IPS-NIHi7 (cell line): ENCODE measurements at regions not wholly inside any gene's neighbourhood (a gene's known extent, or its start where the extent isn't known, plus 50 kb on each side); places are given as distances from the start of the nearest gene placed in this dataset.

Experiments
- DNase-seq: peaks from one replicate; pipeline ENCODE4 v3.0.0; 2012; ENCODE audit warnings: mixed read lengths; ENCODE audit errors: extremely low spot score

DNA sequence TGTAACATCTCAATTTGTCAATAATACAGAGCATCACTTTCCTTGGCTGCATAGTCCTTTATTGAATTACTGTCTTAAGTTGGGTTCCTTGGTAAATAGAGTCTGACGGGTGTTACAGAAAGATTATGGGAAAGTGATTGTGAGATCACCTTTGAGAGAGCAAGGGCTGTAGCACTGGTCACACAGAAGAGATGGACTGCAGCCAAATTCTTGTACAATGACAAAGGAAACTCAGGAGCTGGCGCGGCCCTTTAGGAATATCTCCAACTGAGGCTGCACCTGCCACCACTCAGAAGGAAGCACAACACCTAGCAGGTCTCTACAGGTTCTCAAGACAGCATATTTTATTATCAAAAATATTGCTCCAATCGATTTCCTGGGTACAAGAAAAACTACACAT lies 350.0 kb upstream of the ISL1 start:
- no peak for DNase-seq

DNA sequence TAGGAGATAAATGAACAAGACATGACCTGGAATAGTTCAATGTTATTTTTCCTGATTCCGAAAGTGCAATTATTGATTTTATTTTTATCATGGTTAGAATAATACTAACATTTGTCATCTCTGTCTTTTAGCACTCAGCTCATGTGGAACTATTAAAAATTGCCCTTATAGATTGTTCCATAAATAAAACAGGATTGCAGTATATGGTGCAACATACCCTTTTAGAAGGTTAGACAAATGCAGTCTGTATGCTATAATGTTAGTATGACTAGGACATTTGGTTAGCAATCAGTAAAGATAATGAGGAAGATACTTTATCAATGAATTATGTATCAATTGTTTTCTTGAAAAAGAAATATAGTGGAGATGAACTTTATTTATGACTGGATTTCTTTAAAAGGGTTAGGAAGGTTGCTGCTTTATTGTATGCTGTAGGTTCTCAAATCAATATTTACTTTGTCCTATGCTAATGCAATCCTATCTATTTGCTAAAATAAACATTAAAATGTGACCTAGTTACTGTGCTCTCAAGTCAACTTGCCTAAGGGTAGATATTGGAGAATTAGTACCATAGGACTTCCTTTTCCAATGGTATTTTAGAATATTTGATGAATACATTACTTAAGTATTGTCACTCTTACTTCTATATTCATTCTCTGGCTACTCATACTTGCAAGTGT lies 348.9 kb upstream of the ISL1 start:
- DNase-seq = no peak

DNA sequence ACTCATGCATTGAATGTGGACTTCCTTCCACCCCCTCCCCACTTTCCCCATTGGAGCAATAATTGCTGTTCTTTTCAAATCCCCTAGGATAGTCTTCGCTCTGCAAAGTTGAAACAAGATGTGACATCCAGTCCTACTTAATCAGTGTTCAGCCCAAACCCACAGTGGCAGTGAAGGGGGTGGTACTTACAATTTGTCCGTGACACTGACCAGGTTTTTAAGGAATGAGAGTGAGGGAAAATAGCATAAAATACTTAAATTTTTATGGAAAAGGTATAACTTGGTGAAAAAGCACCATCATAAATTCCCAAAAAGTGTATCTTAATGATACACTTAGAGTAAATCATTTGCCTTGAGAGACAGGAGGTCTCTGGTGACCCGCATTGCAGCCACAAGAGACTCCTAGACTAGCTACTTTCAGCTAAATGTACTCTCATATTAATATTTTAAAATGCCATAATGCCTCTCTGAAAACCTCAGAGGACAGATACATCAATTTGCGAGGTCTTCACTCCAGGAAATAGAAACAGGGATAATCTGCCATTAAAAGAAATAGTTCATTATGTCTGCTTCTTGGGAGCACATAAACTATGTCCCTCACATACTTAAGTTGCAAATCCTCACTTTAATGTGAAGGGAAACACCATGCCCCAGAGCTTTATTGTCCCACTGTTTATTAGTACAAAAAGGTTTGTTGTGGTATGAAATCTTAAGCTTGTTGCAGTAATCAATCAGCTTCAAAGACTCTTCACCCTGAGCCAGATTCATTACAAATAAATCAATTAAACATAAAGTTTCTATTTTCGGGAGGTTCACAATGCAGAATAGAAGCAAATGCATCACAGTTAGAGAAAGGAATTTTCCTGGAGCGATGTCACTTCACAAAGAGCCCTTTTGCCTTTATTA lies 343.6 kb upstream of the ISL1 start:
- no peak for DNase-seq

DNA sequence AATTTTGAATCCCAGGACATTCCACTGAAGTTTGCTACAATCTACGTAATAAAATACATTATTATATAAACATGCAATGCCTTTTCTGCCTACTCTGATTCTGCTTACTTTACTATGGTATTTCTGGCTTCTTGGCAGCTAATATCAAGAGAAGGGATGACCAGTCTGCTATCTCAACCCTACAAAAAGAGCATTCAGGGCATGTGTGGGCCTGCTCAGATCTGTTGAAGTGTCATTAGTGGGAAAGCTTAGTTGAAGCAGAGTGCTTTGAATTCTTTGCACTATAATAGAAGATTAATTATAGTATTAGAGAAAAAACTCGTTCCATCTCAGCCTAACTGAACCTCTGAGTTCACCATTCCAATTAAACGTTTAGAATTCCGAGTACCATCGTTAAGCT lies 339.5 kb upstream of the ISL1 start:
- DNase-seq = no peak

DNA sequence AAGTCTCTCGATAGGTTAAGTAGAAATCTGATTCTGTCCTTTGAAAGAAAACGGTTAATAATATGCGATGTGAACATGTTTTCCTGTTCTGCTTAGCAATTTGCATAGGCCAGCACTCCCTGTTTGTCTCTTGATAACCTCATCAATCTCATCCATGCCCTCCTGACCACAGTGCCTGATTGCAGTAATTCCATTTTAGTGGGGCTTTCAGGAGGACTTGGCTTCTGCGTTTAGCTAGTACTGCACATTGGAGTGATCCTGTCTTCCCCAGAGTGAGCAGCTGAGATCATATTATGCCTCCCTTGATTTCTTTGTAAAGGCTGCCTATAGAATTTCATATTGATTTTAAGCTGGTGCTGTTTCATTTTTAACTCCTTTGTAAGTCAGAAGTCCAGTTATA lies 335.9 kb upstream of the ISL1 start:
- no peak for DNase-seq

DNA sequence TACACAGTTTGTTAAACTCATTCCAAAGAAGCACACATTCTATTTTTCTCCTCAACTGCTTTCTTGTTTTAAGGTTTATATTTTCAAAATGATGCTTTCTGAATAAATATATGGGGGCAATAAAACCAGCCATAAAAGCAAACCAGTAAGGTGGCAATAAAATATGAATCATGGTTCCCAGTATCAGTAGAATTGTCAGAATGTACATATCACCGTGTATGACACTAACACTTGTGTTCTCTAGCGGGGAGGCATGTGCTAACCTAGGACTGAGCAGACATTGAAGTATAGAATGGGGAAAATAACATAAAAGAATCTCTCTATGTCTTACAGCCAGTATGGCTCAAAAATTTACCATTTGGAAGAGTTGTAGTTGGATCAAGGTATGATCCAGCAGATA lies 329.9 kb upstream of the ISL1 start:
- no peak for DNase-seq

DNA sequence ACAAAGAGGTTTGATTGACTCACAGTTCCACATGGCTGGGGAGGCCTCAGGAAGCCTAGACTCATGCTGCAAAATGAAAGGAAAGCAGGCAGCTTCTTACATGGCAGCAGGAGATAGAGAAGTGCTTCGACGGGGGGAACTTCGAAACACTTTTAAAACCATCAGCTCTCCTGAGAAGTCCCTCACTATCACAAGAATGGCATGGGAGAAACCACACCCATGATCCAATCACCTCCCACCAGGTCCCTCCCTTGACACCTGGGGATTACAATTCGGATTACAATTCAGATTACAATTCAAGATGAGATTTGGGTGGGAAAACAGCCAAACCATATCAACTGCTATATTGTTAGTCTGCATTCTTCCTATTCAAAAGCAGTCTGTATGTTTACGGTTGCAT lies 322.3 kb upstream of the ISL1 start:
- no peak for DNase-seq

DNA sequence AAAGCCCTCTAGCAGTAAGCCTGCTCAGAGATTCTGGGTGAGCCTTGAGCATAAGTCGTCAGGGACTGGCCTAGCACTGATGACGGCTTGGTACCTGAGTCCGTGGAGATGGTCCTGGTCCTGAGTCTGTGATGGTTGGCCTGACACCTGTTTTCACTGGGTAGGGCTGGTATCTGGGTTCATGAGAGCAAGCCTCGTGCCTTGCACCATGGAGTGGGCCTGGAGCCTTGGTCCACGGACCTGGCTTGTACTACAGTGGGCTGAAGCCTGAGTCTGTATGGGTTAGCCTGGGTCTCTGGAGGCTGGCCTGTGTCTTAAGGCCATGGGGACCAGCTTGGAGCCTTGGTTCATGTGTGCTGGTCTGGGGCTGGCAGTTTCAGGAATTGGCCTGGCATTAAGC lies 310.3 kb upstream of the ISL1 start:
- no peak for DNase-seq

DNA sequence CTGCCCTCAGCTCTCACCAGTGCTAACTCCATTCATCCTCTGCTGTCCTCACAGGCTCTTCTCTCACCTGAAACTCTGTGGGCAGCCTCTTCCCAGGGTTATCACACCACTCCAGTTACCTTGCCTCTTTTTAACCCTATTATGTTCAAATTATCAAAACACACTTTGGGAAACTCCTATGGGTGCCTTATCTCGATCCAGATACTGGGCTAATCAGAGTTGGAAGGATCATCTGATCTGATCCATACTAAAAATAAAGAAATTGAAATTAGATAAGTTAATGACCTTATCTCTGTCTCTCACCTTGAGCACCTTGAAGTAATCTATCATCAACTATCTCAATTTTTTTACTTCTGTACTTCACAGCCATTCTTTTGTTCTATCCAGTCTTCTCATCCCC lies 300.5 kb upstream of the ISL1 start:
- peak; percentile 12 for DNase-seq

DNA sequence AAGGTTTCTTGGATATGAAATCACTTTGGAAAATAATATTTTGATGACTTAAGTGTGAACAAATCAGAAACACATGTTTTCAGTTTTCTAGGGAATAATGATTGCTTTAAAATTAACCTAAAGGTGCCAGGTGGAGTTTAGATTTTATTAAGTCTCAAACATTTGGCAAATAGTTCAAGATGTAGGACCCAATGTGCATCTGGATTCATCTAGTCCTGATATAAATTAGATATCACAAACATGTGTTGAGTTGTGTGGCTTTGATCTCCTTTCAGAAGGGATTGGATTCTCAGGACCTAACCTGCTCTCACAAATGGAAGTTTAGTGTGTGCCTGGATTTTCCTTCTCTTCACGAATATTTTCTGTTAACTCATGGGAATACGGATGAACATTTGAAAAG lies 291.4 kb upstream of the ISL1 start:
- no peak for DNase-seq

DNA sequence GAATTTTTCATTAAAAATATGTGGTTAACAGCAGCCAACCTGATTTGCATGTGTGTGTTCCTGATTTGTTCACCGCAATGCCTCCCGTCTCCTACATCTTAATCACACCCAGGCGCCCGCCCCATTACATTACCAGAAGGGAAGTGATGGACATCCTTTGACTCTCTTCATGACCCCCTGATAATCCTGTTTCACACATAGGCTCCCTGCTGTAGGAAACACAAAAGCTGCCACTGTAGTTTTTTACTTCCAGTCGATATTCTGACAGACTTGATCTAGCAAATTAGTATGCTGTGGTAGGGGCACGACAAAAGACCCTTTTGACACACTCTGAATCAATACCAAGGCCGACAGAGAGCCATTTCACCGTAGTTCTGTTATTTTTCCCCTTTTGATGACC lies 287.8 kb upstream of the ISL1 start:
- DNase-seq = no peak

DNA sequence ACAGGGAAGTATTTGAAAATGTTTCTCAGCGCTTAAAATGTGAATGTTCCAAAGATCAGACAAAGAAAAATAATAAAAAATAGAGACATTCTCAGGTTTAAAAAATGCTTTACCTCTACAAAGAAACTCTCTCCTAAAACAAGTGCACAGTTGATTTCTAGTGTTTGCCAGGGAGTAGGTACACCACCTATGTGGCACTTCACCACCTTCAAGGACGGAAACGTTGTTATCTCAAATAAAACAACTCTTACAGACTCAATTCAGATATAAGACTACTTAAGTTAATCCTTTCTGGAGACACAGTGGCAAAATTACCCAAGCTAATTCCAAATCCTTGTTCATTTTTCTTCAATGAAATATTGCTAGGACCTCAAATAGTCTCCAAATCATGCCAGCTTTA lies 286.4 kb upstream of the ISL1 start:
- DNase-seq = no peak

DNA sequence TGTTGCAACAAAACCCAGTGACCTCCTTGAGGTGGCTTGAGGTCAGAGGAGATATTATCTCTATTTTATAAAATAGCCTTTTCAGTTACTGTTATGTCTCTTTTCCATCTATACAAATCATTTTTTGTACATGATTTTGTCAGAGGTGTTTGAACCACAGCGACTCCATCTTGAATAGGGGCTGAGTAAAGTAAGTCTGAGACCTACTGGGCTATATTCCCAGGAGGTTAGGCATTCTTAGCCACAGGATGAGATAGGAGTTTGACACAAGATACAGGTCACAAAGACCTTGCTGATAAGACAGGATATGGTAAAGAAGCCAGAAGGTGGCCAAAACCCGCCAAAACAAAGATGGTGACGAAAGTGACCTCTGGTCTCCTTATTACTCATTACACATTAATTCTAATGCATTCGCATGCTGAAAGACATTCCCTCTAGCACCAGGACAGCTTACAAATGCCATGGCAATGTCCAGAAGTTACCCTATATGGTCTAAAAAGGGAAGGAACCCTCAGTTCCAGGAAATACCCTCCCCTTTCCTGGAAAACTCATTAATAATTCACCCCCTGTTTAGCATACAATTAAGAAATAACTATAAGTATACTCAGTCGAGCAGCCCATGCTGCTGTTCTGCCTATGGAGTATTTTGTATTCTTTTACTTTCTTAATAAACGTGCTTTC lies 283.9 kb upstream of the ISL1 start:
- DNase-seq = no peak

DNA sequence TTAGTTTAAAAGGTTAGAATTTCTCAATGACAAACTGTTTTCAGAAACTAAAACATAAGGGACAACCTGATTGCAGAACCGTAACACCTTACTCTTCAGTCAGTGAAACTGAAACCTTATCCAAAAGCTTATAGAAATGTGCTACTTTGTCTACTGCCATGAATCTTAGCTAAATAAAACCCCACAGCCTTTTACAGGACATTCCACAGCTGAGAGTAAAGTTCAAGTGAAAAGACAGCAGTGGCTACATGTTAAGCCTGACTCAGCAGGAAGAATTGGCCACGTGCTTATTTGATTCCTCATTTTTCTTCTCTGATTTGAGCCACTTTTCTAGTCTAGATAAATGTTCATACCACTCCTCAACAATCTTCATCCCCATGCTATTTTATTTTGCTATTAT lies 278.7 kb upstream of the ISL1 start:
- DNase-seq = no peak

DNA sequence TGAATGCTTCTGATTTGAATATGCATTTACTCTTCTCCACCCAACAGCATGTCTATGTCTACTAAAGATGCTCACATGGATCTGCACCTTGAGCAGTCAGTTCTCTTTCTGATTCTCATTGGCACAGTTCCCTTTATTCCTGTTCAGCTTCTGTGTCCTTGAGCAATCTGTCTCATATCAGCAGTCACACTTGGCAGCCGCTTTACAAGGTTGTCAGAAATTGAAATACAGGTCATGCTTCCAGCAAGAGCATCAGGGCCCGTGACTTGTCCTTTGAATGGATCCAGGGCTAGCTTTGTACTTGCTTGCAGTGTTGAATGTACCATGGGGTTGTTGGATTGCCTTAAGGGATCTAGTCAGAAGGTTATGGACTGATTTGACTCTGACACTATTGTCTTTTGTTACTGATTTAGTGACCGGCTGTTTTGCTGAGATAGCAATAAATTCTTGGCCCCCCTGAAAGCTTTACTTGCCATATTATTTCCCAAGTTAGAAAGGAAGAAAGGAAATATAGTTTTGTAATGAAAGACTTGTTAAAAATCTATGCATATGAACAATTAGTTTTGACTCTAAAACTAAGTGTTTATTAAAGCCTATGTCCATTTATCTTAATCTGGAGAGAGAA lies 273.4 kb upstream of the ISL1 start:
- no peak for DNase-seq

DNA sequence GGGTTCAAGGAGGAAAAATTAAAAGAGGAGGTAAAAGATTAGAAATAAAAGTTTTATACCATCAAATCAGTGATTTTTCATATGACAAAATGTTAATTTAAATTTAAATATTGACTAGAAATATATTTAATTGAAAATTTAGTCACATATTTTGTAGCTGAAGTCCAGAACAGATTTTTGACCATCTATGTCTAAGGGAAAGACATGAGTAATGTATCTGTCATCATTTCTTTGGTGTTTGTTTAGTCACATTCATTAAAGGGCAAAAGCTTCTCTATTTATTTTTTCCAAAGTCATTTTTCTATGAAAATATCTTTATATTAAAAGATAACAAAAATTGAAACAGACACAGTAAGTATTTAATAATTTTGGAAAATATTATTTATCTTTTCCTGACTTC lies 252.0 kb upstream of the ISL1 start:
- no peak for DNase-seq

DNA sequence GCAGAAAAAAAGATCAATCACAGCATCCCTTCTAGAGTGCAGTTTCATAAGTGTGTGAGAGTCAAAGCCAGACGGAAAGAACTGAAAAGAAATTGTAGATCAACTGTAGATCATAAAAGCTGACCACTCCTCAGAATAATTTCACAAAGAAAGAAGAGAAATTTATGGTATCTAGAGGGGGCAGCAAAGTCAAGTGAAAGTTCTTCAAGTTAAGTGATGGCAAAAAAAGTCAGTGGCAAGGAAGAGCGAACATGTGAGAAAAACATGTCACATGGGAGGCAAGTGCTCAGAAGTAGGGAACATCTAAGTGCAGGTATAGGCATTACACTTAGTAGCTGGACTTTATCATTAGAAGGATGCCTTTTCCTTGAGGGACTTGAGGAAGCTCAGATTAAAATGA lies 245.1 kb upstream of the ISL1 start:
- DNase-seq = no peak

DNA sequence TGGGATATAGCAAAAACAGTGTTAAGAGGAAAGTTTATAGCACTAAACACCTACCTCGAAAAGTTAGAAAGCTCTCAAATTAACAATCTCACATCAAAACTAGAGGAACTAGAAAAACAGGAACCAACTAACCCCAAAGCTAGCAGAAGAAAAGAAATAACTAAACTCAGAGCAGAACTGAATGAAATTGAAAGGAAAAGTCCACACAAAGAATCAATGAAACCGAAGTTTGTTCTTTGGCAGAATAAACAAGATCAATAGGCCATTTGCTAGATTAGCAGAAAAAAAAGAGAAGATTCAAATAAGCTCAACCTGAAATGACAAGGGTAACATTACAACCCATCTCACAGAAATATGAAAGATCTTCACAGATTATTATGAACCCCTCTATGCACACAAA lies 234.8 kb upstream of the ISL1 start:
- no peak for DNase-seq

DNA sequence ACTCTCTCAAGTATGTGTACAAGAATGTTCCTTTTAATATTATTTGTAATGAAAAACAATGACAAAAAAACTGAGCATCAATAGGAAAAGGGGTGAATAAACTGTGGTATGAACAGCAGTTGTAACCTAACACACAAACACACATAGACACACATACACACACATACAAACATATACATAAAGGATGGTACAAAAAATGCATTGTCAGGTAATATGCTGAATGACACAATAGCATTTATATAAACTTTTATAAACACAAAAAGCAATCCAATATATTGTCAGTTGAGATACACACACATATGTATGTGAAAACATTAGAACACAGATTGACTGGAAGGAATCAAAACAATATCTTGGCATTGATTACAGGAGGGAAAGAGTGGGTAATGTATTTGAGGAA lies 227.0 kb upstream of the ISL1 start:
- DNase-seq = no peak

DNA sequence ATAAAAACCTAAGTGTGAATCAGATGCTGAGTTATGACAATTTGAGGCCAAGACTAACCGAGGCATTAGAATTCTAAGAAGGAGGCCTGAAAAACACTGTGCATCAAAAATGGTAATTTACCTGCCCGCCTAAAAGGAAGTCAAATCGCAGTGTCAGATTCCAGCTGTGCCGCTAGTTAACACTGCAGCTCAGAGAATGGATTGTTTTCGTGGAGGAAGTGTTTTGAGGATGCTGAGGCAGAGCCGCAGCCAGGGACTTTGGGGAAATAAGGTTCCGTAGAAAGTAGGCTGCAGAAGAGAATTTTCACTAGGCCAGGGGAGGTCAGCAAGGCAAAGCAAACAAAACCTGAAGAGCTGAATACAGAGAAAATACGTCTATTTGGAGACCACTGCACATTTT lies 226.4 kb upstream of the ISL1 start:
- peak; percentile 45 for DNase-seq

DNA sequence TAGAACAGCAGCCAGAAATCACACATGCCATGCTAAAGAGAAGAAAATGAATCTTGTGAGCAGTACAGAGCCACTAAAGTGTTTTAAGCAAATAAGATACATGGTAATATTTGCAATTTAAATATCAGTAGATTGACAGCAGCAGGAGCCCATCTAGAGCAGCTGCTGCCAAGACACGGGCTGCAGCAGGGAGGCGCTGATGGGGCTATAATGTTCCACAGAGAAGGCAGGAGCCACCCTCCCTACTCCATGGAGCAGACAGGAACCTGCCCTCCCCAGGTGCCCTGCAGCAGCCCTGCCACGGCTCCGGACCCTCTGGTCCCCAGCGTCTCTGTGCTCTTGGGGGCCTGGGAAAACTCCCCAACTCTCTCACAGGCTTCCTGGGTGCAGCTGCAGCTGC lies 224.1 kb upstream of the ISL1 start:
- peak; percentile 56 for DNase-seq

DNA sequence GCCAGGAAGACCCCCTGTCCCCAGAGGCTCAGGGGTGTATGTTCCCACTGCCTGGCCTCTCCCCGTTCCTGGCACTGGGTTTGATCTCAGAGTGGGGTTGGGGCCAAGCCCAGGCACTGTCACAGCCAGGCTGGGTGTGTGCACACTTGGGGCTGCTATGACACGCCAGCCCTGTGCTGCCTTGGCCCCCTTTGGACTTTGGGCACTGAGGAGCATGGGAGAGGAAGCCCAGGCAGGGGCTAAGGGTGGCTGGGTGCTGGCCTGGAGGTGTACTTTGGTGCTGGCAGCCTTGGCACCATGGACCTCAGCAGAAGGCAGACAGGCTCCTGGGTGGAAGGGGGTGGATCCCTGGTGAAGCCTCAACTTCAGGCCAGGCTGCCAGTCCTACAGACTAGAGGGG lies 223.6 kb upstream of the ISL1 start:
- no peak for DNase-seq
